Keratinocyte (primary cell): ENCODE measurements at regions not wholly inside any gene's neighbourhood (a gene's known extent, or its start where the extent isn't known, plus 50 kb on each side); places are given as distances from the start of the nearest gene placed in this dataset.
A peak's percentile ranks its signal among the peaks of the same experiment; 100 is the strongest.

Experiments
- DNase-seq: peaks from one replicate; pipeline ENCODE4 v3.0.0-alpha.2; 2011; ENCODE audit warnings: low read depth, missing footprints, low spot score
- FAIRE-seq: peaks from 2 replicates; lab custom pipeline; 2011; peaks lifted over from hg19 to GRCh38; lab: Jason Lieb, UNC
- H2AFZ ChIP-seq: 2 replicates; pipeline ENCODE4 v1.6.0; 2012; ENCODE audit warnings: low read length, control low read depth, inconsistent platforms; ENCODE audit not compliant: control insufficient read depth
- H3K27ac ChIP-seq: 2 replicates; pipeline ENCODE4 v1.5.1; 2011; ENCODE audit warnings: low read length; ENCODE audit not compliant: control insufficient read depth, insufficient read depth
- H3K27me3 ChIP-seq: 3 replicates; pipeline ENCODE4 v1.6.0; 2011; ENCODE audit warnings: low read length; ENCODE audit not compliant: control insufficient read depth, insufficient read depth; ENCODE audit errors: extremely low read depth
- H3K36me3 ChIP-seq, 2 experiments: 2 replicates in 1 of 2; 3 replicates in 1 of 2; pipeline ENCODE4 v1.5.1; 2011; ENCODE audit warnings: low read length in 2 of 2, mild to moderate bottlenecking in 1 of 2; ENCODE audit not compliant: control insufficient read depth in 2 of 2, insufficient read depth in 2 of 2; ENCODE audit errors: extremely low read depth in 1 of 2
- H3K4me1 ChIP-seq: 3 replicates; pipeline ENCODE4 v1.5.1; 2011; ENCODE audit warnings: low read length; ENCODE audit not compliant: control insufficient read depth, insufficient read depth; ENCODE audit errors: extremely low read depth
- H3K4me2 ChIP-seq: 3 replicates; pipeline ENCODE4 v1.6.0; 2011; ENCODE audit warnings: low read depth, low read length; ENCODE audit not compliant: control insufficient read depth, insufficient read depth; ENCODE audit errors: extremely low read depth
- H3K4me3 ChIP-seq, 3 experiments: fragments of 200-600 bp in 1 of 3; sonication (generic) in 1 of 3; 2 replicates in 2 of 3; 3 replicates in 1 of 3; pipeline ENCODE4 v1.5.1; 2011 to 2016; ENCODE audit warnings: low read length in 3 of 3, mild to moderate bottlenecking in 3 of 3, control low read depth in 2 of 3, inconsistent platforms in 1 of 3, low read depth in 1 of 3, mixed read lengths in 1 of 3, mixed run types in 1 of 3, moderate library complexity in 1 of 3; ENCODE audit not compliant: control insufficient read depth in 2 of 3, insufficient read depth in 2 of 3; ENCODE audit errors: extremely low read depth in 1 of 3
- H3K79me2 ChIP-seq: 2 replicates; pipeline ENCODE4 v1.6.0; 2012; ENCODE audit warnings: low read length; ENCODE audit not compliant: control insufficient read depth, insufficient read depth
- H3K9ac ChIP-seq: 3 replicates; pipeline ENCODE4 v1.6.0; 2011; ENCODE audit warnings: low read length; ENCODE audit not compliant: control insufficient read depth, insufficient read depth; ENCODE audit errors: extremely low read depth
- H3K9me1 ChIP-seq: 3 replicates; pipeline ENCODE4 v1.6.0; 2011; ENCODE audit warnings: low read length; ENCODE audit not compliant: control insufficient read depth, insufficient read depth; ENCODE audit errors: extremely low read depth
- H3K9me3 ChIP-seq: 2 replicates; pipeline ENCODE4 v1.5.1; 2012; ENCODE audit warnings: low read depth, low read length; ENCODE audit not compliant: control insufficient read depth
- H4K20me1 ChIP-seq: 3 replicates; pipeline ENCODE4 v1.6.0; 2011; ENCODE audit warnings: low read length; ENCODE audit not compliant: control insufficient read depth, insufficient read depth; ENCODE audit errors: extremely low read depth
- EZH2 ChIP-seq: IDR thresholded peaks from one replicate; pipeline ENCODE4 v1.6.1; 2012; ENCODE audit warnings: inconsistent platforms, mild to moderate bottlenecking, low read length, moderate library complexity
- dilution Hi-C: fragments of 300-500 bp; cut with MboI; formaldehyde crosslinking; loops from one replicate; pipeline ENCODE4 v1.7.0; 2020; ENCODE audit warnings: low sequenced_read_pairs; ENCODE audit not compliant: extremely low pct_ligation_motif_present
- TF ChIP-seq, protein P1 (sequence below), 3 experiments: IDR thresholded peaks in 1 of 3; conservative IDR thresholded peaks in 1 of 3; optimal IDR thresholded peaks in 1 of 3; 2 replicates in 2 of 3; 3 replicates in 1 of 3; pipeline versions ENCODE3 to v1.5.1; 2011; ENCODE audit warnings: low read length in 3 of 3, mild to moderate bottlenecking in 3 of 3, moderate library complexity in 2 of 3, control low read depth in 1 of 3, inconsistent platforms in 1 of 3; ENCODE audit not compliant: insufficient read depth in 2 of 3; ENCODE audit errors: extremely low read depth in 1 of 3

DNA sequence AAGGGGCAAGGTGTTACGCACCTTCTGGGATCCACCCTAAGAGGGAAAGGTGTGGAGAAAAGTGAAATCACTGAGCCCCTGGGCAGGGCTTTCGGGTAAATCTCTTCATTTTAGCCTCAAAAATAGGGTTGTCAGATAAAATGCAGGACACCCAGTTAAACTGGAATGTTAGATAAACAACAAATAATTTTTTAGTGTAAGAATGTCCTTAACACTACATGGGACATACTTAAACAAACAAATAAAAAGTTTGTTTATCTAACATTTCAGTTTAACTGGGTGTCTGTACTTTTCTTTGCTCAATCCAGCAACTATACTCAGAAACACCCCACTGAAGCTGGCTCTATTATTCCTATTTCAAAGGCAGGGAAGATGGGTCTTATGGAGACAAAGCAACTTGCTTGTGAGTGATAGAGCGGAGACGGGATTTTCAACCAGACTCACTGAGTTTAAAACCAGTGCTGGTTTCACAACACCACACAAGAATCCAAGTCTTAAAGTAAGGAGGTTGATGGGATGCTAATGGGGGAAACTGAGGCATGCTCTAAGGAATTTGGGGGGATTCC, 144.8 kb upstream of the RBPJ start:
- Histone ChIP-seq H3K9me1 (no peaks in the 10 kb centered on the region), H3K4me2 (no peak overlapping the region), H3K79me2 (no peaks in the 10 kb centered on the region), H3K9ac (no peak overlapping the region), H3K9me3 (no peaks in the 10 kb centered on the region), H3K27ac (no peak overlapping the region), H3K36me3 (no peaks in the 10 kb centered on the region), H3K4me3 (no peak overlapping the region), H2AFZ (no peak overlapping the region), H3K4me1 (peaks cover 9% of the 10 kb centered on the region), H3K27me3 (no peaks in the 10 kb centered on the region), H4K20me1 (no peaks in the 10 kb centered on the region)
- no peak for DNase-seq
- dilution Hi-C loops: no loop called here
- FAIRE-seq: no peak
- TF ChIP-seq, protein P1, sequence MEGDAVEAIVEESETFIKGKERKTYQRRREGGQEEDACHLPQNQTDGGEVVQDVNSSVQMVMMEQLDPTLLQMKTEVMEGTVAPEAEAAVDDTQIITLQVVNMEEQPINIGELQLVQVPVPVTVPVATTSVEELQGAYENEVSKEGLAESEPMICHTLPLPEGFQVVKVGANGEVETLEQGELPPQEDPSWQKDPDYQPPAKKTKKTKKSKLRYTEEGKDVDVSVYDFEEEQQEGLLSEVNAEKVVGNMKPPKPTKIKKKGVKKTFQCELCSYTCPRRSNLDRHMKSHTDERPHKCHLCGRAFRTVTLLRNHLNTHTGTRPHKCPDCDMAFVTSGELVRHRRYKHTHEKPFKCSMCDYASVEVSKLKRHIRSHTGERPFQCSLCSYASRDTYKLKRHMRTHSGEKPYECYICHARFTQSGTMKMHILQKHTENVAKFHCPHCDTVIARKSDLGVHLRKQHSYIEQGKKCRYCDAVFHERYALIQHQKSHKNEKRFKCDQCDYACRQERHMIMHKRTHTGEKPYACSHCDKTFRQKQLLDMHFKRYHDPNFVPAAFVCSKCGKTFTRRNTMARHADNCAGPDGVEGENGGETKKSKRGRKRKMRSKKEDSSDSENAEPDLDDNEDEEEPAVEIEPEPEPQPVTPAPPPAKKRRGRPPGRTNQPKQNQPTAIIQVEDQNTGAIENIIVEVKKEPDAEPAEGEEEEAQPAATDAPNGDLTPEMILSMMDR (optimal IDR thresholded peaks at IDR 0.05 in 1 of 3, IDR thresholded peaks at IDR 0.05 in 1 of 3, conservative IDR thresholded peaks at IDR 0.05 in 1 of 3; ENCODE audit: extremely low read depth in 1 of 3, insufficient read depth in 2 of 3, low read length in 3 of 3): no peak

DNA sequence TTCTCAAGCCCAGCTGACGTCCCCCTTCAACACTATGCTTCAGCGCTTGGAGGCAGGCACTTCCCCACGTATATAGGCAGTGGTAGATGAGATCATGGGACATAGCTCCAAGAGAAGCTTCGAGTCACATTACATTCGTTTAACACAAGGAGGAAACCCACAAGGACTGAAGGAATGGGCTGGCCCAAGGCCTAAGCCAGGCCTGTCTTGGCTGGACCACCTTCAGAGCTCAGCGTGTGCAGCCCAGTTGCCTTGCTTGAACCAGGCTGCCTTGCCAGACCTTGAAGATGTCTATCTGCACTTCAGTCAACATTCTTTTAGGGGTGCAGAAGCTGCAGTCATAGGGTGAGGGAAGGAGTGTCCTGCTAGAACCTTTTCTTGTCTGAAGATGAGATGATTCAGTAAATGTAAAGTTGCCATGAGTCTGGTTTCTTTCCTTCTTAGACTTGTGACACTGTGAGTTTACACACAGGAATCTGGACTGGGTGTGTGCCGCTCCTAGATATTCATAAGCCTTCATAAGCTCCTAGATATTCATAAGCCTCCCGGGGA, 144.1 kb upstream of the RBPJ start:
- dilution Hi-C loops: no loop called here
- no peak overlapping the region for H2AFZ ChIP-seq
- H3K27ac ChIP-seq: no peak overlapping the region
- no peak overlapping the region for H3K9ac ChIP-seq
- H3K9me1 ChIP-seq: no peaks in the 10 kb centered on the region
- no peaks in the 10 kb centered on the region for H3K36me3 ChIP-seq
- DNase-seq (peak; percentile 25), FAIRE-seq (no peak)
- no peak for TF ChIP-seq EZH2
- TF ChIP-seq, protein P1 (optimal IDR thresholded peaks at IDR 0.05 in 1 of 3, IDR thresholded peaks at IDR 0.05 in 1 of 3, conservative IDR thresholded peaks at IDR 0.05 in 1 of 3; ENCODE audit: extremely low read depth in 1 of 3, insufficient read depth in 2 of 3, low read length in 3 of 3): no peak
- no peaks in the 10 kb centered on the region for H3K9me3 ChIP-seq
- no peak overlapping the region for H3K4me3 ChIP-seq
- no peaks in the 10 kb centered on the region for H3K27me3 ChIP-seq
- H3K4me2 ChIP-seq: no peak overlapping the region
- no peaks in the 10 kb centered on the region for H3K79me2 ChIP-seq
- H3K4me1 ChIP-seq: peaks cover 11% of the 10 kb centered on the region
- H4K20me1 ChIP-seq: no peaks in the 10 kb centered on the region
